ENCODE measurements at regions not wholly inside any gene's neighbourhood (a gene's known extent, or its start where the extent isn't known, plus 50 kb on each side); places are given as distances from the start of the nearest gene placed in this dataset.

- DNase-seq (ENCODE audit: low read depth in 4 of 4, low spot score in 2 of 4), result no peak
Observed at GRCh38 chr5:137567226-137567625, 68.1 kb upstream of the SPOCK1 start.

- no peak for DNase-seq (ENCODE audit: low read depth in 4 of 4, low spot score in 2 of 4)
Observed at GRCh38 chr5:137566780-137567179, 67.7 kb upstream of the SPOCK1 start.

GRCh38 chr5:137566118-137566541, 67.0 kb upstream of the SPOCK1 start:
- DNase-seq (ENCODE audit: low read depth in 4 of 4, low spot score in 2 of 4), result no peak

- DNase-seq (ENCODE audit: low read depth in 4 of 4, low spot score in 2 of 4), result no peak
Observed at GRCh38 chr5:137565450-137565849, 66.3 kb upstream of the SPOCK1 start.

GRCh38 chr5:137564398-137564961, 65.4 kb upstream of the SPOCK1 start:
- DNase-seq (ENCODE audit: low read depth in 4 of 4, low spot score in 2 of 4), result no peak

- peak; percentile 15 to 56 (median 44) for DNase-seq (ENCODE audit: low read depth in 4 of 4, low spot score in 2 of 4)
Observed at GRCh38 chr5:137563646-137564397, 64.7 kb upstream of the SPOCK1 start.

- no peak for DNase-seq (ENCODE audit: low read depth in 4 of 4, low spot score in 2 of 4)
Observed at GRCh38 chr5:137563301-137563645, 64.1 kb upstream of the SPOCK1 start.

- no peak for DNase-seq (ENCODE audit: low read depth in 4 of 4, low spot score in 2 of 4)
Observed at GRCh38 chr5:137561608-137562007, 62.5 kb upstream of the SPOCK1 start.

- no peak for DNase-seq (ENCODE audit: low read depth in 4 of 4, low spot score in 2 of 4)
Observed at GRCh38 chr5:137560420-137560819, 61.3 kb upstream of the SPOCK1 start.

Measured in left renal cortex interstitium (tissue), 4 donors.